K562 (cell line): ENCODE measurements at regions not wholly inside any gene's neighbourhood (a gene's known extent, or its start where the extent isn't known, plus 50 kb on each side); places are given as distances from the start of the nearest gene placed in this dataset.

ENCODE experiments used
- ATAC-seq: fragments of 200-7000 bp; cut with Tn5 transposase; 3 replicates; pipeline ENCODE4 v1.9.1; 2020; ENCODE audit warnings: moderate library complexity
- BruUV-seq: library from RNA; stranded (reverse); fragments of 400-500 nt; replicated peaks from 2 replicates; lab custom pipeline; 2021; lab: Mats Ljungman, UMichigan
- CTCF ChIA-PET: fragments of 300-600 bp; formaldehyde crosslinking; extraction: SDS; loops from one replicate; lab custom pipeline; 2021; ENCODE audit warnings: low intra/inter-chr PET ratio; lab: Yijun Ruan, JAX
- POLR2A ChIA-PET: fragments of 300-600, 350-650 bp; sonication (Branson Sonifier 250); formaldehyde crosslinking; extraction: SDS; loops from one replicate; lab custom pipeline; 2021; ENCODE audit warnings: antibody characterized with exemption, inconsistent platforms; lab: Yijun Ruan, JAX
- DNase-seq, 4 experiments: peaks; one replicate each; pipeline versions ENCODE4 v3.0.0 to v3.0.0-alpha.2; 2011 to 2018; ENCODE audit warnings: low spot score in 3 of 4, mixed read lengths in 3 of 4; ENCODE audit errors: extremely low read depth in 1 of 4
- FAIRE-seq: peaks from 2 replicates; lab custom pipeline; 2011; peaks lifted over from hg19 to GRCh38; lab: Jason Lieb, UNC
- H2AFZ ChIP-seq: 2 replicates; pipeline ENCODE4 v1.6.0; 2011; ENCODE audit warnings: low read depth, low read length, control low read depth, inconsistent platforms
- H3K27ac ChIP-seq: fragments of 200-600 bp; 3 replicates; pipeline ENCODE4 v1.8.0; 2011; ENCODE audit warnings: low read depth, mild to moderate bottlenecking, control low read depth, inconsistent platforms, low read length, moderate library complexity, mixed read lengths; ENCODE audit errors: extremely low read depth
- H3K27me3 ChIP-seq, 2 experiments: fragments of 300-600 bp in 1 of 2; 2 replicates in 1 of 2; 3 replicates in 1 of 2; pipeline versions ENCODE4 v1.6.0 to v1.8.0; 2011; ENCODE audit warnings: inconsistent platforms in 2 of 2, low read length in 2 of 2, mild to moderate bottlenecking in 1 of 2, mixed read lengths in 1 of 2, moderate library complexity in 1 of 2; ENCODE audit not compliant: control insufficient read depth in 2 of 2, insufficient read depth in 2 of 2
- H3K36me3 ChIP-seq: fragments of 300-600 bp; 3 replicates; pipeline ENCODE4 v1.8.0; 2011; ENCODE audit warnings: mild to moderate bottlenecking, low read length, inconsistent platforms; ENCODE audit not compliant: control insufficient read depth, insufficient read depth
- H3K4me1 ChIP-seq, 2 experiments: fragments of 200-600 bp in 1 of 2; replicated peaks in 1 of 2; 2 replicates in 1 of 2; 3 replicates in 1 of 2; pipeline versions ENCODE4 v1.5.1 to v1.8.0; 2011; ENCODE audit warnings: inconsistent platforms in 2 of 2, low read length in 2 of 2, mild to moderate bottlenecking in 1 of 2, mixed read lengths in 1 of 2, moderate library complexity in 1 of 2; ENCODE audit not compliant: control insufficient read depth in 2 of 2, insufficient read depth in 2 of 2
- H3K4me2 ChIP-seq: 2 replicates; pipeline ENCODE4 v1.6.1; 2011; ENCODE audit warnings: low read length, control low read depth, inconsistent platforms, mixed read lengths; ENCODE audit not compliant: insufficient read depth
- H3K4me3 ChIP-seq: fragments of 200-600 bp; sonication (generic), shearing (Covaris generic); 2 replicates; pipeline ENCODE4 v1.5.1; 2016; ENCODE audit warnings: control low read depth, inconsistent platforms
- H3K79me2 ChIP-seq: fragments of 200-600 bp; 3 replicates; pipeline ENCODE4 v1.8.0; 2011; ENCODE audit warnings: low read length, inconsistent platforms; ENCODE audit not compliant: control insufficient read depth, insufficient read depth
- H3K9ac ChIP-seq, 2 experiments: 2 replicates each; pipeline versions ENCODE4 v1.6.0 to v1.6.1; 2011; ENCODE audit warnings: low read depth in 2 of 2, low read length in 2 of 2, control low read depth in 1 of 2, inconsistent platforms in 1 of 2, mild to moderate bottlenecking in 1 of 2, mixed read lengths in 1 of 2; ENCODE audit not compliant: insufficient read depth in 1 of 2
- H3K9me1 ChIP-seq: one replicate; pipeline ENCODE4 v1.6.0; 2011; ENCODE audit warnings: inconsistent platforms, mild to moderate bottlenecking, low read length, moderate library complexity; ENCODE audit not compliant: control insufficient read depth, insufficient read depth
- H3K9me3 ChIP-seq: replicated peaks from 2 replicates; pipeline ENCODE4 v1.5.1; 2011; ENCODE audit warnings: low read depth, low read length, inconsistent platforms; ENCODE audit not compliant: control insufficient read depth, insufficient read depth
- H4K20me1 ChIP-seq: replicated peaks from 2 replicates; pipeline ENCODE4 v1.6.1; 2011; ENCODE audit warnings: low read length, inconsistent platforms, mixed read lengths; ENCODE audit not compliant: control insufficient read depth, insufficient read depth
- EGR1 ChIP-seq: fragments of 450-650 bp; conservative IDR thresholded peaks from 2 replicates; pipeline ENCODE4 v1.6.1; 2017; ENCODE audit warnings: mild to moderate bottlenecking
- RBM25 ChIP-seq: fragments of 200-400 bp; formaldehyde crosslinking; IDR thresholded peaks from 2 replicates; pipeline ENCODE4 v1.6.1; 2018; ENCODE audit warnings: low read length, low read depth, moderate library complexity; ENCODE audit not compliant: severe bottlenecking
- RCOR1 ChIP-seq, 2 experiments: IDR thresholded peaks; 2 replicates each; pipeline ENCODE4 v1.6.1; 2012; ENCODE audit warnings: low read depth in 2 of 2, low read length in 2 of 2, borderline replicate concordance in 1 of 2, improper control_type of control experiment in 1 of 2
- ZFP36 ChIP-seq: fragments of 150-350 bp; IDR thresholded peaks from 2 replicates; pipeline ENCODE4 v1.6.1; 2018; ENCODE audit warnings: low read length, low read depth; ENCODE audit not compliant: partially characterized antibody
- ZNF79 ChIP-seq: fragments of 250-450 bp; sonication (Bioruptor Pico); IDR thresholded peaks from 2 replicates; pipeline ENCODE4 v1.4.0; 2020; ENCODE audit warnings: low read depth, mild to moderate bottlenecking, moderate library complexity
- WGBS: fragments of 100-300 bp; shearing (Covaris generic); methylation state at CpG from one replicate; pipeline ENCODE4 v1.1.6; 2016; ENCODE audit warnings: low coverage, mixed read lengths; ENCODE audit not compliant: insufficient coverage; ENCODE audit errors: missing lambda C conversion rate; 5-methylcytosine and 5-hydroxymethylcytosine counted together
- in situ Hi-C: fragments of 300-500 bp; cut with MboI; formaldehyde crosslinking; loops from 4 replicates; pipeline ENCODE4 v1.15.0; 2018; ENCODE audit warnings: inconsistent platforms, mixed read lengths
- intact Hi-C: fragments of 100-400 bp; cut with micrococcal nuclease; formaldehyde crosslinking; loops from 2 replicates; pipeline ENCODE4 v1.14.2; 2022

GRCh38 chr2:120966510-120967254 is 231.0 kb downstream of the GLI2 start:
- in situ Hi-C loops, result no loop called here
- Histone ChIP-seq H3K27me3 (peaks cover 0 to 82% of the 10 kb centered on the region in 2 experiments; a peak in 4 of 5 replicates), H3K4me2 (no peak overlapping the region), H3K4me1 (no peaks in the 10 kb centered on the region), H3K4me3 (no peak overlapping the region), H2AFZ (no peak overlapping the region), H3K27ac (no peak overlapping the region), H3K79me2 (no peaks in the 10 kb centered on the region), H3K9me3 (no peaks in the 10 kb centered on the region), H3K9ac (no peak overlapping the region), H3K36me3 (no peaks in the 10 kb centered on the region), H4K20me1 (peaks cover 9% of the 10 kb centered on the region; the same call in 1 of the 2 replicates), H3K9me1 (no peaks in the 10 kb centered on the region)
- FAIRE-seq (no peak), ATAC-seq (no peak), DNase-seq (no peak)
- no TSS peak for BruUV-seq
- TF ChIP-seq ZFP36 (peak; percentile 87), EGR1 (no peak)
- 1% methylated on average over 11 of the region's 12 CpGs for WGBS
- ChIA-PET POLR2A (no interaction called here), CTCF (no interaction called here)
- intact Hi-C loops, result no loop called here

GRCh38 chr2:120968307-120969015 is 232.8 kb downstream of the GLI2 start:
- H3K4me2 ChIP-seq, result no peak overlapping the region
- H3K4me1 ChIP-seq, result no peaks in the 10 kb centered on the region
- in situ Hi-C loops (no loop called here), intact Hi-C loops (no loop called here)
- TF ChIP-seq RBM25, result peak; percentile 66
- TF ChIP-seq ZNF79, result no peak
- TF ChIP-seq RCOR1 (IDR thresholded peaks at IDR 0.05; ENCODE audit: borderline replicate concordance in 1 of 2, low read depth in 2 of 2, low read length in 2 of 2), result 0 out of 4 replicates have a peak, but pooled peaks of 1 of the 2 experiments have one; percentile 14
- H3K36me3 ChIP-seq, result no peaks in the 10 kb centered on the region
- no peak for FAIRE-seq
- no TSS peak for BruUV-seq
- ATAC-seq, result peak; percentile 52
- peak in 2 of 4 experiments; percentile 22 to 32 for DNase-seq
- peaks cover 16% of the 10 kb centered on the region for H4K20me1 ChIP-seq
- no peak overlapping the region for H3K27ac ChIP-seq
- no peak overlapping the region for H3K9ac ChIP-seq
- no peaks in the 10 kb centered on the region for H3K9me1 ChIP-seq
- no peak overlapping the region for H2AFZ ChIP-seq
- H3K9me3 ChIP-seq, result no peaks in the 10 kb centered on the region
- POLR2A ChIA-PET, result no interaction called here
- CTCF ChIA-PET, result no interaction called here
- no peak overlapping the region for H3K4me3 ChIP-seq
- H3K27me3 ChIP-seq, result peaks cover 6 to 87% of the 10 kb centered on the region in 2 experiments; a peak in 4 of 5 replicates
- no peaks in the 10 kb centered on the region for H3K79me2 ChIP-seq
- 7% methylated on average over 23 of the region's 30 CpGs for WGBS
